K562 (cell line): ENCODE measurements at regions not wholly inside any gene's neighbourhood (a gene's known extent, or its start where the extent isn't known, plus 50 kb on each side); places are given as distances from the start of the nearest gene placed in this dataset.

Source experiments
- CEBPB ChIP-seq: fragments of 450-650 bp; IDR thresholded peaks from 2 replicates; pipeline ENCODE4 v1.6.1; 2016; ENCODE audit warnings: missing genetic modification characterization, missing compliant biosample characterization
- CREM ChIP-seq: IDR thresholded peaks from 2 replicates; pipeline ENCODE4 v1.6.1; 2014; ENCODE audit warnings: antibody characterized with exemption, low read depth
- CTCF ChIP-seq, 3 experiments: IDR thresholded peaks in 2 of 3; conservative IDR thresholded peaks in 1 of 3; 2 replicates each; pipeline ENCODE4 v1.5.1; 2011 to 2012; ENCODE audit warnings: low read length in 3 of 3, mild to moderate bottlenecking in 3 of 3, control low read depth in 2 of 3, improper control_type of control experiment in 1 of 3, inconsistent platforms in 1 of 3, low read depth in 1 of 3, mixed read lengths in 1 of 3, moderate library complexity in 1 of 3; ENCODE audit not compliant: insufficient read depth in 2 of 3
- EP300 ChIP-seq: IDR thresholded peaks from 2 replicates; pipeline ENCODE4 v1.6.1; 2012; ENCODE audit warnings: low read length, improper control_type of control experiment
- FOS ChIP-seq: IDR thresholded peaks from 3 replicates; pipeline ENCODE4 v1.6.1; 2011; ENCODE audit not compliant: insufficient read length; ENCODE audit errors: extremely low read depth
- HNRNPH1 ChIP-seq: fragments of 200-400 bp; formaldehyde crosslinking; optimal IDR thresholded peaks from 2 replicates; pipeline ENCODE3; 2017; ENCODE audit warnings: low read depth, mild to moderate bottlenecking, low read length, moderate library complexity
- NFIC ChIP-seq: fragments of 450-650 bp; IDR thresholded peaks from 2 replicates; pipeline ENCODE4 v1.6.1; 2017; ENCODE audit warnings: mild to moderate bottlenecking, inconsistent platforms
- NFYB ChIP-seq: IDR thresholded peaks from 2 replicates; pipeline ENCODE4 v1.6.1; 2011; ENCODE audit warnings: mild to moderate bottlenecking, moderate library complexity; ENCODE audit not compliant: insufficient read length; ENCODE audit errors: extremely low read depth
- SNRNP70 ChIP-seq: fragments of 200-400 bp; formaldehyde crosslinking; optimal IDR thresholded peaks from 2 replicates; pipeline ENCODE3; 2017; ENCODE audit warnings: low read depth, low read length
- TF ChIP-seq, protein P1 (sequence below): IDR thresholded peaks from 2 replicates; pipeline ENCODE4 v1.6.1; 2012; ENCODE audit warnings: low read depth, low read length, improper control_type of control experiment, borderline replicate concordance

- TF ChIP-seq CTCF (IDR thresholded peaks at IDR 0.05 in 2 of 3, conservative IDR thresholded peaks at IDR 0.05 in 1 of 3; ENCODE audit: insufficient read depth in 2 of 3, low read depth in 1 of 3, low read length in 3 of 3), result no peak
- TF ChIP-seq HNRNPH1, result no peak
- TF ChIP-seq CEBPB, result no peak
- no peak for TF ChIP-seq NFYB
- TF ChIP-seq, protein P1, sequence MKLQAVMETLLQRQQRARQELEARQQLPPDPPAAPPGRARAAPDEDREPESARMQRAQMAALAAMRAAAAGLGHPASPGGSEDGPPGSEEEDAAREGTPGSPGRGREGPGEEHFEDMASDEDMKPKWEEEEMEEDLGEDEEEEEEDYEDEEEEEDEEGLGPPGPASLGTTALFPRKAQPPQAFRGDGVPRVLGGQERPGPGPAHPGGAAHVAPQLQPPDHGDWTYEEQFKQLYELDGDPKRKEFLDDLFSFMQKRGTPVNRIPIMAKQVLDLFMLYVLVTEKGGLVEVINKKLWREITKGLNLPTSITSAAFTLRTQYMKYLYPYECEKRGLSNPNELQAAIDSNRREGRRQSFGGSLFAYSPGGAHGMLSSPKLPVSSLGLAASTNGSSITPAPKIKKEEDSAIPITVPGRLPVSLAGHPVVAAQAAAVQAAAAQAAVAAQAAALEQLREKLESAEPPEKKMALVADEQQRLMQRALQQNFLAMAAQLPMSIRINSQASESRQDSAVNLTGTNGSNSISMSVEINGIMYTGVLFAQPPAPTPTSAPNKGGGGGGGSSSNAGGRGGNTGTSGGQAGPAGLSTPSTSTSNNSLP, result no peak
- no peak for TF ChIP-seq NFIC
- TF ChIP-seq FOS, result no peak
- no peak for TF ChIP-seq CREM
- TF ChIP-seq EP300, result no peak
- no peak for TF ChIP-seq SNRNP70
Observed at GRCh38 chr18:39596891-39597290, 2031.3 kb upstream of the CELF4 start.
